SHP77 treated with DMSO at 0.1 percent for 48 hours (cell line): ENCODE measurements at regions not wholly inside any gene's neighbourhood (a gene's known extent, or its start where the extent isn't known, plus 50 kb on each side); places are given as distances from the start of the nearest gene placed in this dataset.
"Not testable (repeated sequence)": the region's sequence is repeated elsewhere in the genome, so short reads cannot be mapped to it uniquely, and the experiment has no call there.

Experiments used
- DNase-seq: peaks from one replicate; lab custom pipeline; 2025; lab: John Stamatoyannopoulos, UW

- DNase-seq: no peak
Measured at GRCh38 chr6:28585335-28585734, 59.7 kb downstream of the GPX5 start.

GRCh38 chr6:28586324-28586723 lies 60.6 kb downstream of the GPX5 start:
- no peak for DNase-seq

- peak; percentile 91 for DNase-seq
Measured at GRCh38 chr6:28586962-28587745, 61.5 kb downstream of the GPX5 start.

GRCh38 chr6:28587746-28588075 lies 62.0 kb downstream of the GPX5 start:
- DNase-seq: no peak

GRCh38 chr6:28588666-28589065 lies 63.0 kb downstream of the GPX5 start:
- DNase-seq: no peak

GRCh38 chr6:28589234-28589956 lies 63.7 kb downstream of the GPX5 start:
- peak; percentile 89 for DNase-seq

- no peak for DNase-seq
Measured at GRCh38 chr6:28589957-28590349, 64.3 kb downstream of the GPX5 start.

GRCh38 chr6:28597217-28597835 lies 71.6 kb downstream of the GPX5 start:
- peak; percentile 63 for DNase-seq

- peak; percentile 34 for DNase-seq
Measured at GRCh38 chr6:28597924-28598722, 72.4 kb downstream of the GPX5 start.

- DNase-seq: no peak
Measured at GRCh38 chr6:28598757-28599686, 73.3 kb downstream of the GPX5 start.

- DNase-seq: no peak
Measured at GRCh38 chr6:28600245-28600644, 74.6 kb downstream of the GPX5 start.

GRCh38 chr6:28603891-28604290 lies 78.2 kb downstream of the GPX5 start:
- DNase-seq: no peak

- peak; percentile 82 for DNase-seq
Measured at GRCh38 chr6:28606424-28607391, 81.0 kb downstream of the GPX5 start.

- no peak for DNase-seq
Measured at GRCh38 chr6:28607990-28608389, 82.3 kb downstream of the GPX5 start.

GRCh38 chr6:28609672-28610071 lies 84.0 kb downstream of the GPX5 start:
- no peak for DNase-seq

- no peak for DNase-seq
Measured at GRCh38 chr6:28615616-28615954, 89.9 kb downstream of the GPX5 start.

- no peak for DNase-seq
Measured at GRCh38 chr6:28615955-28616747, 90.5 kb downstream of the GPX5 start.

- no peak for DNase-seq
Measured at GRCh38 chr6:28618898-28619555, 93.3 kb downstream of the GPX5 start.

- DNase-seq: not testable (repeated sequence)
Measured at GRCh38 chr6:28621268-28621667, 95.6 kb downstream of the GPX5 start.
